ENCODE measurements at regions not wholly inside any gene's neighbourhood (a gene's known extent, or its start where the extent isn't known, plus 50 kb on each side); places are given as distances from the start of the nearest gene placed in this dataset.

GRCh38 chr18:38899252-38899651 is 1333.7 kb upstream of the CELF4 start:
- TF ChIP-seq, protein P1, sequence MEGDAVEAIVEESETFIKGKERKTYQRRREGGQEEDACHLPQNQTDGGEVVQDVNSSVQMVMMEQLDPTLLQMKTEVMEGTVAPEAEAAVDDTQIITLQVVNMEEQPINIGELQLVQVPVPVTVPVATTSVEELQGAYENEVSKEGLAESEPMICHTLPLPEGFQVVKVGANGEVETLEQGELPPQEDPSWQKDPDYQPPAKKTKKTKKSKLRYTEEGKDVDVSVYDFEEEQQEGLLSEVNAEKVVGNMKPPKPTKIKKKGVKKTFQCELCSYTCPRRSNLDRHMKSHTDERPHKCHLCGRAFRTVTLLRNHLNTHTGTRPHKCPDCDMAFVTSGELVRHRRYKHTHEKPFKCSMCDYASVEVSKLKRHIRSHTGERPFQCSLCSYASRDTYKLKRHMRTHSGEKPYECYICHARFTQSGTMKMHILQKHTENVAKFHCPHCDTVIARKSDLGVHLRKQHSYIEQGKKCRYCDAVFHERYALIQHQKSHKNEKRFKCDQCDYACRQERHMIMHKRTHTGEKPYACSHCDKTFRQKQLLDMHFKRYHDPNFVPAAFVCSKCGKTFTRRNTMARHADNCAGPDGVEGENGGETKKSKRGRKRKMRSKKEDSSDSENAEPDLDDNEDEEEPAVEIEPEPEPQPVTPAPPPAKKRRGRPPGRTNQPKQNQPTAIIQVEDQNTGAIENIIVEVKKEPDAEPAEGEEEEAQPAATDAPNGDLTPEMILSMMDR (conservative IDR thresholded peaks at IDR 0.05 in 1 of 2, IDR thresholded peaks at IDR 0.05 in 1 of 2; ENCODE audit: extremely low read depth in 1 of 2, insufficient read depth in 1 of 2, low read depth in 1 of 2, low read length in 2 of 2): no peak
- no peak for TF ChIP-seq EZH2 (IDR thresholded peaks at IDR 0.05; ENCODE audit: borderline replicate concordance, low read length)
